HG03378 (cell line): ENCODE measurements at regions not wholly inside any gene's neighbourhood (a gene's known extent, or its start where the extent isn't known, plus 50 kb on each side); places are given as distances from the start of the nearest gene placed in this dataset.

Experiments
- ATAC-seq: cut with Tn5 transposase; IDR thresholded peaks from one replicate; pipeline ENCODE4 v1.9.1; 2021; ENCODE audit warnings: mild to moderate bottlenecking, moderate library complexity; ENCODE audit not compliant: unreplicated experiment

DNA sequence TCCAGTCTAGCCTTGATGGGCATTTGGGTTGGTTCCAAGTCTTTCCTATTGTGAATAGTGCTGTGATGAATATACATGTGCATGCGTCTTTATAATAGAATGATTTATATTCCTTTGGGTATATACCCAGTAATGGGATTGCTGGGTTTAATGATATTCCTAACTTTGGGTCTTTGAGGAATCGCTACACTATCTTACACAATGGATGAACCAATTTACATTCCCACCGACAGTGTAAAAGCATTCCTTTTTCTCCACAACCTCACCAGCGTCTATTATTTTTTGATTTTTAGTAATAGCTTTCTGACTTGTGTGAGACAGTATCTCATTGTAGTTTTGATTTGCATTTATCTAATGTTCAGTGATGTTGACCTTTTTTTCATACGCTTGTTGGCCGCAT lies 1040.1 kb downstream of the MAT2B start:
- ATAC-seq = no peak

DNA sequence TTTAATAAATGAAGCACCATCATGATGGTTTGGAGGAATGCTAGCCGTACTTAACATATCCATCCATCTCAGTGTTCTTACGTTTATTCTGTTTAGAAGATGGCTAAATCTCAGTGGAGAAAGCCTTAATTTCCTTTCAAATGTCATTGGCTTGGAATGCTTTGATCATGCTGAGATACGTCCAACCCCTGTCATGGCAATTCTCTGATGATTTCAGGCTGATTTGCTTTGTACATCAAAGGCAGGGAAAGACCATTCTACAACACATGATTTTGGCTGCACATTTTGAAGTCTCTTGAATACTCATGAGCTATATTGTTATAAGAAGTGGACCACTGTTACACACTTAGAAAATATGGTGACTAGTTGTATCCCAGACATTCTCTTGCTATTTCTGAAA lies 1048.4 kb downstream of the MAT2B start:
- no peak for ATAC-seq

- ATAC-seq = no peak
Observed at GRCh38 chr5:164555809-164556208, 1050.4 kb downstream of the MAT2B start.

DNA sequence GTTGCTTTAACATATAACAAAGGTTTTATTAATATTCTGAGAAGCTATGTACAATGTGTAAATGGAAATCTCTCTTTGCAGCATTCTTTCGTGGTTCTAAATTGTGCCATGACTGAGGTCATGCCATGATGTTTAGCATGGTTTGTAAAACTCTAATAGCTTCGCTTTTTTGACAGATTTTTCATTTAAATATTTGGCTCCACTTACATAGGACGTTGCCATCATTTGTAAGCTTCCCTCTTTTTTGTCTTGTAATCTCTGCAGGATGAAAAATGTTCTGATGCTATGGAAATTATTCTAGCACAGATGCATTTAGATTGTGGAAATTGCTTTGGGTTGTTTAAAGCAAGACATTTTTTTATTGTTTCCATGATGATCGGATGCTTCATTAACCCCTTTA lies 1054.8 kb downstream of the MAT2B start:
- ATAC-seq = no peak

- ATAC-seq = no peak
Observed at GRCh38 chr5:164561933-164562872, 1056.8 kb downstream of the MAT2B start.

GRCh38 chr5:164563370-164563769 lies 1058.0 kb downstream of the MAT2B start:
- no peak for ATAC-seq

GRCh38 chr5:164573397-164573796 lies 1068.0 kb downstream of the MAT2B start:
- no peak for ATAC-seq

DNA sequence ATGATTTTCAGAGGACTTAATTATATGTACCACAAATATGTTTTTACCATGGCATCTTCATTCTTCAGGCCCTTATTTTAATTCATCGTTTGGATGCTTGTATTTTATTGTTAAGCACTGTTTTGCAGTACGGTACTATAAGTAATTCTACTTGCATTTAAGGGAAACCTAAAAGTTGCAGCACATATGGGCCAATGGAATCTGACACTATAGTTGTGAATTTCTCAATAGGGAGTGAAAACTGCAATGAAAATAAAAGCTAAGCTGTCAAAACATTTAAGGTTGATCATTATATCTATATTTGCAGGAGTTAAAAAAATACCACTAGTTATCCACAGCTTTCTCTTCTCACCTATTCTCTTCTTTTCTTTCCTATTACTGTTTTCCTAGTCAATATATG lies 1071.8 kb downstream of the MAT2B start:
- no peak for ATAC-seq

DNA sequence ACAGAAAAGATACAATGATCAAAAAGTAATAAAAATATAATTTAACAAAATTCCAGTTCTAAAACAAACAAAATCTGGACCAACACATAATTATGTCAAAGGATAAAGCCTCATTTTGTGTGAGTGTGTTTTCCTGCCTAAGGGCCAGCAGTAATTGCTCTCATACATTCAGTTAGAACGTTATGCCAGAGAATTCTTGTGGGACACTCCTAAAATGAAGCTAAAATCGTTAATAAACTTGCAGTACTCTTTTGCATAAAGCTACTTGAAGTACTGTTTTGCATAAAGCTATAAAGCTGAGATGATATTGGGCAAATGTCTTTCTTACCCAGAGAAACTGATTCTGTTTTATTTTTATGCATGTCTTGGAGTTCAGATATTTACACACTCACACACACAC lies 1072.3 kb downstream of the MAT2B start:
- ATAC-seq = no peak

DNA sequence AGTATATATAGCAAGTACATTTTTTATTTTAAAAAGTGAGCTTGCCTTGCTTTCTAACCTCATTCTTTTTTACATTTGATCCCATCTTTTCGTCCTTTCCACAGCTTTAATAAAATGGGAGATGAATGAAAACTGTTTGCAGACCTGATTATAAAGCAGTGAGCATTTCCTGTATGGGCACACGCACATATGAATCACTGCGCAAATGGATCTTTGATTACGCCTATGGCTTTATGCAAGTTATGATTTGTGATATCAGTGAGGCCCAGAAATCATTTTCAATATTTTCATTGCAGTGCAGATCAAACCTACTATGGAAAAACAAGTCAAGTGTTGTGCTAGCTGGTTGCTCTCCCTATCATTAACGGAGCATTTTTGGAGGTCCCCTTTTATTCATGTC lies 1073.0 kb downstream of the MAT2B start:
- ATAC-seq = no peak

GRCh38 chr5:164578911-164579310 lies 1073.5 kb downstream of the MAT2B start:
- no peak for ATAC-seq

DNA sequence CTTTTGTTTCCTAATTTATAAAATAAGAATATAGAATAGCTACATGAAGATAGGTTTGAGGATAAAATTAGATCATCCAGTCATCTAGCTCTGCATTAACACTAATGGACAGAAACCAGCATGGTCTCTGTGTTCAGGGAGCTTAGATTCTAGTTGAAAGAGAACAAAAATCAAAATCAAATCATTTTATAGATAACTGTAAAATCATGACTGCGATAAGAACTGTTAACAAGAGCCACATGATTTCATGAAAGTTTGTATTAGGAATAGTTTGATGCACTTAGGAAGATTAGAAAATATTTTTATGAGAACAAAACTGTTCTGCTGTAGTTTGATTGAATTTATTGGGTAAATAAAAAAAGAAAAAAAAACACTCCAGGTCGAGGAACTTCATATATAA lies 1074.7 kb downstream of the MAT2B start:
- ATAC-seq = no peak

DNA sequence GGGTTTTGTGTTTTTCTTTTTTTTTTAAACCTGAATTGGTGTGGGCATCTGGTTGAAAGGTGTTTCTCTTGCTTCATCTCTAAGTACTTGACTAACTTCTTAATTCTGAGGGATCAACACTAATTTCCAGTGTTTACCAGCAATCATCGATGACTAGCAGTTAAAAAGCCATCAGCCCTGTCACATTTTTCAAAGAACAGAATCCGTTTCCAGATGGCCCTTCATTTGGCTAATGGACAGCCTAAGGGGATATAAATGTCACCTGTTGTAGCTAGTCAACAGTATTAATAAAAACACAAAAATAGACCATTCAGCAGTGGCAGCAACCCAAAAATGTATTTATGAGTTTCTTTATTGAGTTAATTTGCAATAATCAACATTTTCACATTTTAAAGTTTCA lies 1076.5 kb downstream of the MAT2B start:
- no peak for ATAC-seq

- ATAC-seq = no peak
Observed at GRCh38 chr5:164593982-164594381, 1088.6 kb downstream of the MAT2B start.

DNA sequence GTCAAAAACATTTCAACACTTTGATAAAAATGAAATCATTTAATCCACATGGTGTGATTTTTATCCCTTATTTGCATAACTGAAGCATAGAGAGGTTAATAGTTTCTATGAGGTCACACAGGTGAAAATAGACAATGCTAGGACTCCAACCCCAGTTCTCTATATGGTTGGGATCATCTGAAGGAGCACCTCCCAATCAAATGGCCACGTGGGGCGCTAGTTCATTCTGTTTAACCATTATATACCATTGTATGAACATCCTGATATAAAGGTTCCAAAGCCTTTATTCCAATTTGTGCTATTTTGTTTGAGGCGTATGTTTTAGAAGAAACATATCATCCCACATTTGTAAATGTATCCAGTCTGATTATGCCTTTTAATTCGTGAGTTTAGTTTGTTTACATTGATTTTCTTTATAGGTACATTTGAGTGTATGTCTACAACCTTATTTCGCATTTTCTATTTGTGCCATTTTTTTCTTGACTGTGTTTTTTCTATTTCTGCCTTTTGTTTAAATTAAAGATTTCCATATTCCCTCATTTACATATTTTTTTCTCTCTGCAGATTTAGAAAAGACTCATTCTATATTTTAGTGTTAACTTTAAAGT lies 1092.0 kb downstream of the MAT2B start:
- ATAC-seq = peak; percentile 87

GRCh38 chr5:164600274-164600673 lies 1094.9 kb downstream of the MAT2B start:
- no peak for ATAC-seq

- ATAC-seq = no peak
Observed at GRCh38 chr5:164600929-164601535, 1095.6 kb downstream of the MAT2B start.

DNA sequence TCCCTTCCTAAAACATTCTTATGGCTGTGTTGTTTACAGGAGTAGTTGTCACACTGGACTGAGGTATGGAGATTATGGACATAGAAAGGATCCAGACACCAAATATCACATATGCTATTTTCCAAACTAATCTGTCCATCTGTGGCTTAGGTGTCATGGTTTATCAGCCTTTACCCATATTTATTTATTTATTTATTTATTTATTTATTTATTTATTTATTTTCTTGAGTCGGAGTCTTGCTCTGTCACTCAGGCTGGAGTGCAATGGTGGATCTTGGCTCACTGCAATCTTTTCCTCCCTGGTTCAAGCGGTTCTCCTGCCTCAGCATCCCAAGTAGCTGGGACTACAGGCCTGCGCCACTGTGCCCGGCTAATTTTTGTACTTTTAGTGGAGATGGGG lies 1103.1 kb downstream of the MAT2B start:
- no peak for ATAC-seq

- no peak for ATAC-seq
Observed at GRCh38 chr5:164610374-164610773, 1105.0 kb downstream of the MAT2B start.

GRCh38 chr5:164614707-164615106 lies 1109.3 kb downstream of the MAT2B start:
- no peak for ATAC-seq

GRCh38 chr5:164617290-164617689 lies 1111.9 kb downstream of the MAT2B start:
- ATAC-seq = no peak

GRCh38 chr5:164627021-164627420 lies 1121.6 kb downstream of the MAT2B start:
- ATAC-seq = no peak
